CD4-positive, CD25-positive, alpha-beta regulatory T cell (primary cell): ENCODE measurements at regions not wholly inside any gene's neighbourhood (a gene's known extent, or its start where the extent isn't known, plus 50 kb on each side); places are given as distances from the start of the nearest gene placed in this dataset.
"Not testable (repeated sequence)": the region's sequence is repeated elsewhere in the genome, so short reads cannot be mapped to it uniquely, and the experiment has no call there.

Experiments
- ATAC-seq, 2 donors: fragments of 150-1000 bp; cut with Tn5 transposase; one replicate each; pipeline ENCODE4 v1.10.0; 2021; ENCODE audit warnings: low read depth in 2 of 2, moderate number of reproducible peaks in 2 of 2, moderate library complexity in 1 of 2
- DNase-seq, 3 donors: peaks; one replicate each; pipeline versions ENCODE4 v3.0.0 to v3.0.0-alpha.2; 2012 to 2022; ENCODE audit warnings: mixed read lengths in 1 of 3
- H3K27ac ChIP-seq: one replicate; pipeline ENCODE4 v1.7.0; 2013; ENCODE audit warnings: mild to moderate bottlenecking, low read length; ENCODE audit not compliant: insufficient read depth, poor library complexity, severe bottlenecking
- H3K27me3 ChIP-seq: one replicate; pipeline ENCODE4 v1.7.0; 2013; ENCODE audit warnings: low read length; ENCODE audit not compliant: control insufficient read depth, insufficient read depth
- H3K36me3 ChIP-seq: one replicate; pipeline ENCODE4 v1.7.0; 2013; ENCODE audit warnings: mild to moderate bottlenecking, low read length, moderate library complexity; ENCODE audit not compliant: control insufficient read depth, insufficient read depth
- H3K4me1 ChIP-seq: 2 replicates; pipeline ENCODE4 v1.7.0; 2013; ENCODE audit warnings: mild to moderate bottlenecking, low read length; ENCODE audit not compliant: insufficient read depth, control insufficient read depth, poor library complexity, severe bottlenecking
- H3K4me3 ChIP-seq: one replicate; pipeline ENCODE4 v1.7.0; 2013; ENCODE audit warnings: low read depth, mild to moderate bottlenecking, low read length, moderate library complexity
- H3K9me3 ChIP-seq, 2 experiments: 1 replicate in 1 of 2; 2 replicates in 1 of 2; pipeline ENCODE4 v1.7.0; 2013; ENCODE audit warnings: low read length in 2 of 2, mild to moderate bottlenecking in 1 of 2, moderate library complexity in 1 of 2; ENCODE audit not compliant: control insufficient read depth in 2 of 2
- H3K27ac Mint-ChIP-seq, 3 donors: one replicate each; pipeline ENCODE4 v1.8.0; 2020 to 2022; ENCODE audit warnings: mild to moderate bottlenecking in 3 of 3, mixed read lengths in 3 of 3, moderate library complexity in 2 of 3
- H3K27me3 Mint-ChIP-seq: one replicate; pipeline ENCODE4 v1.8.0; 2022; ENCODE audit warnings: mild to moderate bottlenecking, mixed read lengths
- H3K36me3 Mint-ChIP-seq: one replicate; pipeline ENCODE4 v1.8.0; 2020; ENCODE audit warnings: mixed read lengths
- H3K4me1 Mint-ChIP-seq, 4 donors: one replicate each; pipeline ENCODE4 v1.8.0; 2020 to 2022; ENCODE audit warnings: mixed read lengths in 4 of 4, mild to moderate bottlenecking in 1 of 4
- H3K4me3 Mint-ChIP-seq, 4 donors: one replicate each; pipeline ENCODE4 v1.8.0; 2020 to 2022; ENCODE audit warnings: mild to moderate bottlenecking in 4 of 4, mixed read lengths in 4 of 4, moderate library complexity in 3 of 4
- H3K9me3 Mint-ChIP-seq, 7 donors: one replicate each; pipeline ENCODE4 v1.8.0; 2020 to 2022; ENCODE audit warnings: mixed read lengths in 7 of 7, mild to moderate bottlenecking in 3 of 7, moderate library complexity in 2 of 7

- DNase-seq (no peak), ATAC-seq (no peak)
- Histone ChIP-seq H3K9me3 (no peaks in the 10 kb centered on the region), H3K36me3 (no peaks in the 10 kb centered on the region), H3K27me3 (peaks cover 3% of the 10 kb centered on the region), H3K4me3 (no peak overlapping the region), H3K4me1 (no peaks in the 10 kb centered on the region), H3K27ac (no peak overlapping the region)
- no peak overlapping the region for H3K27ac Mint-ChIP-seq
- peaks cover 0 to 4% (median 0%) of the 10 kb centered on the region in 7 donors for H3K9me3 Mint-ChIP-seq
- H3K27me3 Mint-ChIP-seq = peaks cover 11% of the 10 kb centered on the region
- H3K36me3 Mint-ChIP-seq = no peaks in the 10 kb centered on the region
- no peaks in the 10 kb centered on the region for H3K4me1 Mint-ChIP-seq
- no peak overlapping the region for H3K4me3 Mint-ChIP-seq
Measured at GRCh38 chr2:144628566-144628965, 108.6 kb upstream of the ZEB2 start.

- no peak overlapping the region for H3K4me3 ChIP-seq
- H3K36me3 ChIP-seq = no peaks in the 10 kb centered on the region
- DNase-seq (no peak), ATAC-seq (no peak)
- Mint-ChIP-seq H3K36me3 (no peaks in the 10 kb centered on the region), H3K9me3 (peaks cover 0 to 12% (median 3%) of the 10 kb centered on the region in 7 donors), H3K4me3 (no peak overlapping the region), H3K27me3 (peaks cover 12% of the 10 kb centered on the region), H3K4me1 (no peaks in the 10 kb centered on the region), H3K27ac (no peak overlapping the region)
- H3K27me3 ChIP-seq = peaks cover 6% of the 10 kb centered on the region
- no peaks in the 10 kb centered on the region for H3K4me1 ChIP-seq
- no peaks in the 10 kb centered on the region for H3K9me3 ChIP-seq
- H3K27ac ChIP-seq = no peak overlapping the region
Measured at GRCh38 chr2:144625626-144626025, 105.7 kb upstream of the ZEB2 start.

GRCh38 chr2:144625226-144625625, 105.3 kb upstream of the ZEB2 start:
- Histone ChIP-seq H3K27ac (no peak overlapping the region), H3K4me3 (no peak overlapping the region), H3K4me1 (no peaks in the 10 kb centered on the region), H3K36me3 (no peaks in the 10 kb centered on the region), H3K9me3 (no peaks in the 10 kb centered on the region), H3K27me3 (peaks cover 6% of the 10 kb centered on the region)
- H3K27ac Mint-ChIP-seq = no peak overlapping the region
- no peaks in the 10 kb centered on the region for H3K4me1 Mint-ChIP-seq
- ATAC-seq (no peak), DNase-seq (no peak)
- H3K36me3 Mint-ChIP-seq = no peaks in the 10 kb centered on the region
- peaks cover 12% of the 10 kb centered on the region for H3K27me3 Mint-ChIP-seq
- H3K4me3 Mint-ChIP-seq = no peak overlapping the region
- H3K9me3 Mint-ChIP-seq = peaks cover 0 to 12% (median 3%) of the 10 kb centered on the region in 7 donors

GRCh38 chr2:144624451-144624850, 104.5 kb upstream of the ZEB2 start:
- no peaks in the 10 kb centered on the region for H3K4me1 ChIP-seq
- Mint-ChIP-seq H3K36me3 (no peaks in the 10 kb centered on the region), H3K27me3 (peaks cover 12% of the 10 kb centered on the region), H3K4me1 (no peaks in the 10 kb centered on the region), H3K27ac (no peak overlapping the region), H3K4me3 (no peak overlapping the region), H3K9me3 (peaks cover 0 to 12% (median 3%) of the 10 kb centered on the region in 7 donors)
- no peaks in the 10 kb centered on the region for H3K9me3 ChIP-seq
- DNase-seq (no peak), ATAC-seq (no peak)
- H3K36me3 ChIP-seq = no peaks in the 10 kb centered on the region
- peaks cover 6% of the 10 kb centered on the region for H3K27me3 ChIP-seq
- no peak overlapping the region for H3K27ac ChIP-seq
- no peak overlapping the region for H3K4me3 ChIP-seq

- not testable (repeated sequence) for H3K4me1 ChIP-seq
Measured at GRCh38 chr2:144622373-144622772, 102.5 kb upstream of the ZEB2 start.

GRCh38 chr2:144621266-144621665, 101.3 kb upstream of the ZEB2 start:
- ATAC-seq = no peak
- Histone ChIP-seq H3K27me3 (peaks cover 6% of the 10 kb centered on the region), H3K9me3 (no peaks in the 10 kb centered on the region), H3K4me3 (no peak overlapping the region), H3K36me3 (no peaks in the 10 kb centered on the region), H3K4me1 (no peaks in the 10 kb centered on the region), H3K27ac (no peak overlapping the region)
- Mint-ChIP-seq H3K4me3 (no peak overlapping the region), H3K4me1 (no peaks in the 10 kb centered on the region), H3K9me3 (peaks cover 0 to 12% (median 3%) of the 10 kb centered on the region in 7 donors), H3K27ac (no peak overlapping the region), H3K36me3 (no peaks in the 10 kb centered on the region), H3K27me3 (peaks cover 6% of the 10 kb centered on the region)
- no peak for DNase-seq

More at GRCh38 chr2:144622373-144622772, 102.5 kb upstream of the ZEB2 start:
- not testable (repeated sequence) for DNase-seq, H3K9me3 ChIP-seq, ATAC-seq, H3K4me3 ChIP-seq, H3K27me3 ChIP-seq, H3K4me1 Mint-ChIP-seq, H3K27ac Mint-ChIP-seq, H3K36me3 ChIP-seq, H3K36me3 Mint-ChIP-seq, H3K27ac ChIP-seq
- Mint-ChIP-seq H3K9me3 (peaks cover 0 to 12% (median 3%) of the 10 kb centered on the region in 7 donors), H3K27me3 (peaks cover 12% of the 10 kb centered on the region), H3K4me3 (peak overlapping the region in 1 of 4 donors; percentile 38)

- Histone ChIP-seq H3K27me3 (peaks cover 6% of the 10 kb centered on the region), H3K4me1 (no peaks in the 10 kb centered on the region), H3K36me3 (no peaks in the 10 kb centered on the region), H3K9me3 (no peaks in the 10 kb centered on the region), H3K27ac (no peak overlapping the region), H3K4me3 (no peak overlapping the region)
- no peak for DNase-seq
- H3K4me3 Mint-ChIP-seq = no peak overlapping the region
- no peaks in the 10 kb centered on the region for H3K4me1 Mint-ChIP-seq
- no peak for ATAC-seq
- peaks cover 6% of the 10 kb centered on the region for H3K27me3 Mint-ChIP-seq
- no peak overlapping the region for H3K27ac Mint-ChIP-seq
- H3K36me3 Mint-ChIP-seq = no peaks in the 10 kb centered on the region
- H3K9me3 Mint-ChIP-seq = peaks cover 0 to 17% (median 3%) of the 10 kb centered on the region in 7 donors
Measured at GRCh38 chr2:144619760-144620159, 99.8 kb upstream of the ZEB2 start.

- ATAC-seq, DNase-seq, H3K4me1 ChIP-seq, H3K27me3 ChIP-seq, H3K27ac ChIP-seq, H3K27me3 Mint-ChIP-seq, H3K9me3 ChIP-seq, H3K4me1 Mint-ChIP-seq, H3K4me3 Mint-ChIP-seq, H3K27ac Mint-ChIP-seq, H3K36me3 Mint-ChIP-seq, H3K4me3 ChIP-seq, H3K36me3 ChIP-seq: not testable (repeated sequence)
- H3K9me3 Mint-ChIP-seq = peaks cover 0 to 12% (median 1%) of the 10 kb centered on the region in 7 donors
Measured at GRCh38 chr2:144617171-144617570, 97.3 kb upstream of the ZEB2 start.
